LNCAP (cell line): ENCODE measurements at regions not wholly inside any gene's neighbourhood (a gene's known extent, or its start where the extent isn't known, plus 50 kb on each side); places are given as distances from the start of the nearest gene placed in this dataset.

Experiments
- TF ChIP-seq, protein P1 (sequence below): fragments of 450-650 bp; IDR thresholded peaks from 2 replicates; pipeline ENCODE4 v1.5.1; 2017; ENCODE audit warnings: mild to moderate bottlenecking

DNA sequence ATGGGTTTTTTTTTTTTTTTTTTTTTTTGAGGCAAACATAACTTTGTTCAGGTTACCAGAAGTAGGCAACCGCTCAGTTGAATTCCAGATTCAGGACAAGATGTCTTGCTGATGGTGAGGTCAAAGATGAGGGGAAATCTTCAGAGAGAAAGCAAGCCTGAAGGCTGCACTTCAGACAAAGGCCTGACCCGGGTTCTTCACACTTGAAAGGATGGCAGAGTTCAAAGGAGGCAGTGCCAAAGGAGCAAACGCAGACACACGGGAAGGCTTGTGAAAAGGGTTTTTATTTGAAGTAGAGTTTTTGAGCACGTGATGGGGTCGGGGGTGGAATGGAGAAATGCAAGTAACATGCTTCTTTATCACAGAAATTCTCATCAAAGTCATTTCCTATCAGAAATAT lies 960.2 kb upstream of the EEF2KMT start:
- TF ChIP-seq, protein P1, sequence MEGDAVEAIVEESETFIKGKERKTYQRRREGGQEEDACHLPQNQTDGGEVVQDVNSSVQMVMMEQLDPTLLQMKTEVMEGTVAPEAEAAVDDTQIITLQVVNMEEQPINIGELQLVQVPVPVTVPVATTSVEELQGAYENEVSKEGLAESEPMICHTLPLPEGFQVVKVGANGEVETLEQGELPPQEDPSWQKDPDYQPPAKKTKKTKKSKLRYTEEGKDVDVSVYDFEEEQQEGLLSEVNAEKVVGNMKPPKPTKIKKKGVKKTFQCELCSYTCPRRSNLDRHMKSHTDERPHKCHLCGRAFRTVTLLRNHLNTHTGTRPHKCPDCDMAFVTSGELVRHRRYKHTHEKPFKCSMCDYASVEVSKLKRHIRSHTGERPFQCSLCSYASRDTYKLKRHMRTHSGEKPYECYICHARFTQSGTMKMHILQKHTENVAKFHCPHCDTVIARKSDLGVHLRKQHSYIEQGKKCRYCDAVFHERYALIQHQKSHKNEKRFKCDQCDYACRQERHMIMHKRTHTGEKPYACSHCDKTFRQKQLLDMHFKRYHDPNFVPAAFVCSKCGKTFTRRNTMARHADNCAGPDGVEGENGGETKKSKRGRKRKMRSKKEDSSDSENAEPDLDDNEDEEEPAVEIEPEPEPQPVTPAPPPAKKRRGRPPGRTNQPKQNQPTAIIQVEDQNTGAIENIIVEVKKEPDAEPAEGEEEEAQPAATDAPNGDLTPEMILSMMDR, result no peak

DNA sequence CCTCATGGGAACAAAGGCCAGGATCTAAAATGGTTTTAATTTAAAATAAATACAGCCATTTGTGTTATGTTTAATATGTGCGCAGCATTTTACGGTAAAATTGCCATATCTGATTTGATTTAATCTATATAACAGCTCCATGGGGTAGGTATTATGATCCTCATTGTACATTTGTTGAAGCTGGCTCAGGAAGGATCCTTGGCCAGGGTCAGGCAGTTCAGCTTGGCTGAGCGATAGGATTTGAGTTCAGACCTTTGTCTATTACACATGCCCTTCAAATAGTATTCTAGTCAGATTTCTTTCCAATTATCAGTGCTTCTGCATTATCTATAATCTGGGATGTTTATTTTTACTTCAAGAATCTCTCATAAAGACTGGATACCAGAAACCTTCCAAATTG lies 950.4 kb upstream of the EEF2KMT start:
- TF ChIP-seq, protein P1, result no peak

DNA sequence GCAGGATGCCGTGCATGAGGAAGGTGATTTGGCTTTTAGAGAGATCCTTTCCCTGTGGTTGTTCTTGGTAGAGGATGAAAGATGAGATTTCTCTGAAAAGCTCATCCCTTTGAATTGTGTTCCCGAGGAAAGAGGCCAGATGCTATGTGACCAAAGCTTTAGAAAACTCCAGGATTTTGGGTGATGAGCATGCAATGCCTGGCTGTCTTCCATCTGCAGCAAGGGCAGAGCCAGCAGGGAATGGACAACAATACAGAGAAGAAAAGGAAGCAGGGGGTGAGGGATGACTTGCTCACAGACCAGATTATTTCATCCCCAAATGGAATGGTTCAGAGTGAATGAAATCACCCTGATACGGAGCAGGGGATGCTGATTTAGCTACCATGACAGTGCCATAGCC lies 949.7 kb upstream of the EEF2KMT start:
- TF ChIP-seq, protein P1, result no peak

GRCh38 chr16:6038941-6039645 lies 941.5 kb upstream of the EEF2KMT start:
- TF ChIP-seq, protein P1, result no peak

GRCh38 chr16:6035161-6035560 lies 937.6 kb upstream of the EEF2KMT start:
- TF ChIP-seq, protein P1, result no peak

DNA sequence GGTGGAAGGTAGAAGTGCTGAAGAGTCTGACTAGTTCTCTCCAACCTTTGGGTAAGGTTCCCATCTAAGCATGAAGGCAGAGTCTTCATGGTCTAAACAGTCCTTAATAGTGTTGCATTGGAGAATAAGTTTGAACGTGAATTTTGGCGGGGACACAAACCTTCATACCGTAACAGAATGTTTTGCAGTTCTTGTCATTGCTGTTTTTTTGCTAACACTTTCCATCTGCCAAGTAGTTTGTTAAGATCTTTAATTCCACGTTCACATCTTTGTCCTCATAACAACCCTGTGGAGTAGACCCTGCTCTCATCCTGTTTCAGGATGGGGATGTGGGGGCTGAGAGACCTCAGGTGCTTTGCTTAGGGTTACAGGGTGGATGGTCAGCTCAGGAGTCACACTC lies 936.9 kb upstream of the EEF2KMT start:
- TF ChIP-seq, protein P1, result no peak

GRCh38 chr16:6032438-6032837 lies 934.8 kb upstream of the EEF2KMT start:
- TF ChIP-seq, protein P1, result no peak

- TF ChIP-seq, protein P1, result no peak
Observed at GRCh38 chr16:6031567-6031966, 934.0 kb upstream of the EEF2KMT start.
